Cardiac fibroblast (primary cell): ENCODE measurements at regions not wholly inside any gene's neighbourhood (a gene's known extent, or its start where the extent isn't known, plus 50 kb on each side); places are given as distances from the start of the nearest gene placed in this dataset.
A peak's percentile ranks its signal among the peaks of the same experiment; 100 is the strongest.

Source experiments
- DNase-seq, 2 donors: peaks; one replicate each; pipeline versions ENCODE4 v3.0.0 to v3.0.0-alpha.2; 2010; ENCODE audit warnings: low read depth in 2 of 2
- H3K4me3 ChIP-seq, 2 donors: replicated peaks in 1 of 2; 1 replicate in 1 of 2; 2 replicates in 1 of 2; pipeline ENCODE4 v1.5.1; 2011; ENCODE audit warnings: low read depth in 2 of 2, low read length in 2 of 2, mild to moderate bottlenecking in 2 of 2, moderate library complexity in 1 of 2
- TF ChIP-seq, protein P1 (sequence below): IDR thresholded peaks from one replicate; pipeline ENCODE4 v1.5.1; 2011; ENCODE audit warnings: low read depth, mild to moderate bottlenecking, low read length, inconsistent platforms

DNA sequence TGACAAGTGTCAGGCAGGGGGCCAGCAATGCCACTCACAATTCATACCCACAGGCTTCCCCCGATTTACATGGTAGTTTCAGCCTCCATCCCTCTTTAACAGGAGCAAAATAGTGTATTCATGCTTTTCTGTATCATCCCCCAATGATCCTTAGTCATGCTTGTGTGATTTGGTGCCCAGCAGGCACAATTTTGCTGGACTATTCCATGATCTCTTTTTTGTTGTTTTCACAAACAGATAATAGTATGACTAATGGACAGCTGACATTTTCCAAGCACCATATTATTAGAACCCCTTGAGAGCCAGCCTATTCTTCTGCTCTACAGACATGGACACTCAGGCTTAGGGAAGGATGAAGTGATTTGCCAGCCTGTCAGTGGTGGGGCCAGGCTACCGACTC, 128.2 kb upstream of the RIPOR2 start:
- H3K4me3 ChIP-seq, result no peak overlapping the region
- TF ChIP-seq, protein P1, sequence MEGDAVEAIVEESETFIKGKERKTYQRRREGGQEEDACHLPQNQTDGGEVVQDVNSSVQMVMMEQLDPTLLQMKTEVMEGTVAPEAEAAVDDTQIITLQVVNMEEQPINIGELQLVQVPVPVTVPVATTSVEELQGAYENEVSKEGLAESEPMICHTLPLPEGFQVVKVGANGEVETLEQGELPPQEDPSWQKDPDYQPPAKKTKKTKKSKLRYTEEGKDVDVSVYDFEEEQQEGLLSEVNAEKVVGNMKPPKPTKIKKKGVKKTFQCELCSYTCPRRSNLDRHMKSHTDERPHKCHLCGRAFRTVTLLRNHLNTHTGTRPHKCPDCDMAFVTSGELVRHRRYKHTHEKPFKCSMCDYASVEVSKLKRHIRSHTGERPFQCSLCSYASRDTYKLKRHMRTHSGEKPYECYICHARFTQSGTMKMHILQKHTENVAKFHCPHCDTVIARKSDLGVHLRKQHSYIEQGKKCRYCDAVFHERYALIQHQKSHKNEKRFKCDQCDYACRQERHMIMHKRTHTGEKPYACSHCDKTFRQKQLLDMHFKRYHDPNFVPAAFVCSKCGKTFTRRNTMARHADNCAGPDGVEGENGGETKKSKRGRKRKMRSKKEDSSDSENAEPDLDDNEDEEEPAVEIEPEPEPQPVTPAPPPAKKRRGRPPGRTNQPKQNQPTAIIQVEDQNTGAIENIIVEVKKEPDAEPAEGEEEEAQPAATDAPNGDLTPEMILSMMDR, result no peak
- peak in 1 of 2 donors; percentile 46 for DNase-seq

DNA sequence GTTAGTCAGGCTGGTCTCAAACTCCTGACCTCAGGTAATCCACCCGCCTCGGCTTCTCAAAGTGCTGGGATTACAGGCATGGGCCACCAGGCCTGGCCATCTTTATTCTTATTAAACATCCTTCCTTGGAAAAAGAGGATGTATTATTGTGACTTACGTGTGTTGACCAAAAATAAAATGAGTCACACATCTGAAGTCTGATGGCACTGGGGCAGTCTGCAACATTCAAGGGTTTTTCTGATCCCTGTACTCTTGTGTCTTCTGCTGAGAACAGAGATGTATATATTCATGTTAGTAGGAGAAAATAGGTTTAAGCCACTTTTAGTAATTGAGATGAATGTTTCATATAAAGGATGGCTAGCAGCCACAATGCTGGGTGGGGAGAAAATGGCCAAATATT, 129.9 kb upstream of the RIPOR2 start:
- TF ChIP-seq, protein P1, result no peak
- no peak for DNase-seq
- H3K4me3 ChIP-seq, result no peak overlapping the region

DNA sequence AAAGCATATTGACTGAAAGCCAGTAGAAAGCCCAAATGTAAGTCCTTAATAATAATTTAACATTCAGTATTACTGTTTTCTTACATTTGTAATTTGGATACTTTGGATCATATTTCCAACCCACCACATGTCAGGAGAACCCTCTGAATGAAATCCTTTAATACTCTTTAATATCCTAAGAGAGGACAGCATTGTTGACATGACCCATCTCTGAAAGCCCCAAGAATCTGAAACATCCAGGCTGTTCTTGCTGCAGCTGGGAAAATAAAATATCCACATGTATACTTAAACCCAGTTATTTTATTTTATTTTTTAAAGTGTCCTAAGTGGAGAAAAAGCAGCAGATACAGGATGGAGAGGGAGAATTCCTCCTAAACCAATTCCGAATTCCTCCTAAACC, 130.8 kb upstream of the RIPOR2 start:
- TF ChIP-seq, protein P1, result no peak
- no peak for DNase-seq
- H3K4me3 ChIP-seq, result no peak overlapping the region

DNA sequence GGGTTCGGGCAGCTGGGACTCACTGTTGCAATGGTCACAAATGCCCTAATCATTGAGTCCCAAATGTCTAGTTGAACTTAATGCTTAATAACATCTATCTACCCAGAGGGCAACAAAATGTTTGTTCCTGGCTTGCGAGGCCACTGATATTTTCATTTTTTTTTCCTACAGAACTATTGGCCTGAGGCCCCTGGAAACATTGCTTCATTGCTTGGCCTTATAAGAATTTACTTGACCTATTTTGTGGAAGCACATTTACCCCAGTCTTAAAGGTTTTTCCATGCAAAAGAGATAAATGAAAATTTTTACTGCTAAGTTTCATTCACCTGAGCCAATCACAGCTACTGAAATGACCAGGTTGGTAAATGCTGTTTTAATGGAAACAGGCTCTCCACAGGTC, 133.1 kb upstream of the RIPOR2 start:
- no peak for DNase-seq
- no peak overlapping the region for H3K4me3 ChIP-seq
- TF ChIP-seq, protein P1, result no peak

DNA sequence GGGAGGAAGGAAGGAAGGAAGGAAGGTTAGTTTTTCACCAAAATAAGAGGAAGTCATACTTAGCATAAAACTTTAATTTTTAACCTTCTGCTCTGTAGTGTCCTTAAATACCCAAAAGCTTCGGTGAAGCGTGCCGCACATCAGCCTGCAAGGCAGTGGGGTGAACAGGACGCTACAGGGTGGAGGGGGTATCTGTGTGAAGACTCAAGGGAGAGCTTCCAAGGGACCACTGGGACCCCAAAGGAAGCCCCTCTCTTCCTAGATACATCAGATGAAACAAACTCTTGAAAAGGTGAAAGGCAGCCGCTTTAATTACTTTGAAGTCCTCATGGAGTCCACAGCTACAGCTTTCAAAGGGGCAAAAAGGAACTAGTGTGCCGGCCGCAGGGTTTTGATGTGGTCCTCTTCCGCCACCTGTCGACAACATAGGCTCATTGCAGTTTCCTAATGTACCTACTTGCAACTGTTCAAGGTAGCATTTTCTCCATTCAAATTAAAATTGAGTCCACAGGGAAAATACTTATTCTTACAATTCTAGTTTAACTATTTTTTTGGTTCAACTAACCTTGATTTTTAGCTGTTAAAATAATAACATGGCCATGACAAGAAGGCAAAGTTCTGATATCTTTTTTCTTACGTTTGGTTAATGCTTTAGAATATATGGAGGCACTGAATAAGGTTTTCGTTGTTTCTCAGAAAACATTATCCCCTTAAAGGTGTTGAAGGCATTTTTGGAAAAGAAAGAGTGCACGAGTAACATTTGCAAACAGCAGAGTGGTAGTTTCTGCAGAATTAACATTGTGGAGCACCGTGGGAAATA, 135.0 kb upstream of the RIPOR2 start:
- TF ChIP-seq, protein P1, result peak; percentile 90
- DNase-seq, result peak; percentile 90 to 91
- no peak overlapping the region for H3K4me3 ChIP-seq

DNA sequence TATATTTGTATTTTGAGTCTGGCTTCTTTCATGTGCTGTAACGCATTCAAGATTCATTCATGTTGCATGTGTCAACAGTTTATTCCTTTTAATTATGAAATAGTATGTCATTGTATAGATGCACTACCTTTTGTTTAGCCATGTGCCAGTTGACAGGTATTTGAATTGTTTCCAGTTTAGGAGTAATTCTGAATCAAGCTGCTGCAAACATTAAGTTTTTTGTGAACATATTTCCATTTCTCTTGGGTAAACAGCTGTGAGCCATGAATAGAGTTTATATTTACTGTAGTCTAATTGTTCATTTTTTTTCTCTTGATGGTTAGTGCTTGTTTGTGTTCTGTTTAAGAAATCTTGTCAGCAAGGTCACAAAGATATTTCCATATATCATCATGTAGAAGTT, 142.4 kb upstream of the RIPOR2 start:
- DNase-seq, result no peak
- H3K4me3 ChIP-seq, result no peak overlapping the region
- TF ChIP-seq, protein P1, result no peak
